Neural cell (in vitro differentiated cells): ENCODE measurements at regions not wholly inside any gene's neighbourhood (a gene's known extent, or its start where the extent isn't known, plus 50 kb on each side); places are given as distances from the start of the nearest gene placed in this dataset.

Experiments used
- H2AFZ ChIP-seq: fragments of 200-600, 300-800 bp; sonication (generic), shearing (Covaris generic); 2 replicates; pipeline ENCODE4 v1.6.0; 2014; ENCODE audit warnings: low read depth, mild to moderate bottlenecking, antibody characterized with exemption, low read length, moderate library complexity
- H3F3A ChIP-seq: fragments of 200-600 bp; shearing (Covaris generic); 2 replicates; pipeline ENCODE4 v1.6.1; 2016; ENCODE audit warnings: mild to moderate bottlenecking, moderate library complexity, mixed read lengths, antibody characterized with exemption, low read length; ENCODE audit not compliant: insufficient read depth, poor library complexity, severe bottlenecking
- H3K27ac ChIP-seq: fragments of 200-600, 300-800 bp; sonication (generic), shearing (Covaris generic); 2 replicates; pipeline ENCODE4 v1.5.1; 2014; ENCODE audit warnings: mild to moderate bottlenecking, low read length, moderate library complexity
- H3K27me3 ChIP-seq: fragments of 300-800, 200-600 bp; sonication (generic), shearing (Covaris generic); 2 replicates; pipeline ENCODE4 v1.6.0; 2014; ENCODE audit warnings: mild to moderate bottlenecking, low read depth, low read length, moderate library complexity; ENCODE audit not compliant: insufficient read depth
- H3K36me3 ChIP-seq: fragments of 300-800, 200-600 bp; sonication (generic), shearing (Covaris generic); 2 replicates; pipeline ENCODE4 v1.5.1; 2014; ENCODE audit warnings: mild to moderate bottlenecking, antibody characterized with exemption, low read length, moderate library complexity; ENCODE audit not compliant: insufficient read depth
- H3K4me2 ChIP-seq: fragments of 300-800, 200-600 bp; sonication (generic), shearing (Covaris generic); 2 replicates; pipeline ENCODE4 v1.6.0; 2014; ENCODE audit warnings: mild to moderate bottlenecking, low read length
- H3K4me3 ChIP-seq: fragments of 300-800, 200-600 bp; sonication (generic), shearing (Covaris generic); 2 replicates; pipeline ENCODE4 v1.5.1; 2014; ENCODE audit warnings: mild to moderate bottlenecking, low read length, moderate library complexity
- H3K79me2 ChIP-seq: fragments of 200-600 bp; shearing (Covaris generic); replicated peaks from 2 replicates; pipeline ENCODE4 v1.6.0; 2014; ENCODE audit warnings: mild to moderate bottlenecking, low read length, moderate library complexity; ENCODE audit not compliant: insufficient read depth
- H3K9ac ChIP-seq: fragments of 300-800, 200-600 bp; sonication (generic), shearing (Covaris generic); 2 replicates; pipeline ENCODE4 v1.6.1; 2016; ENCODE audit warnings: mild to moderate bottlenecking, low read length, mixed read lengths
- H3K9me2 ChIP-seq: fragments of 200-600 bp; shearing (Covaris generic); 2 replicates; pipeline ENCODE4 v1.6.1; 2016; ENCODE audit warnings: mild to moderate bottlenecking, low read length, mixed read lengths; ENCODE audit not compliant: insufficient read depth
- H3K9me3 ChIP-seq: fragments of 200-600, 300-800 bp; sonication (generic), shearing (Covaris generic); 2 replicates; pipeline ENCODE4 v1.6.1; 2016; ENCODE audit warnings: mild to moderate bottlenecking, mixed run types, low read length, moderate library complexity, mixed read lengths
- H4K20me1 ChIP-seq: fragments of 200-600 bp; shearing (Covaris generic); 2 replicates; pipeline ENCODE4 v1.6.1; 2016; ENCODE audit warnings: mild to moderate bottlenecking, mixed run types; ENCODE audit not compliant: insufficient read depth
- EP300 ChIP-seq: fragments of 450-650 bp; conservative IDR thresholded peaks from 2 replicates; pipeline ENCODE4 v1.6.1; 2014; ENCODE audit warnings: antibody characterized with exemption, mild to moderate bottlenecking, moderate library complexity; ENCODE audit not compliant: poor library complexity, severe bottlenecking
- EZH2 ChIP-seq: fragments of 200-600, 300-800 bp; shearing (Covaris generic), sonication (generic); IDR thresholded peaks from 2 replicates; pipeline ENCODE4 v1.6.1; 2014; ENCODE audit warnings: antibody characterized with exemption, low read length, borderline replicate concordance, mild to moderate bottlenecking; ENCODE audit not compliant: insufficient read depth, poor library complexity, severe bottlenecking
- MXI1 ChIP-seq: fragments of 450-650 bp; conservative IDR thresholded peaks from 2 replicates; pipeline ENCODE4 v1.6.1; 2014; ENCODE audit warnings: antibody characterized with exemption, mild to moderate bottlenecking; ENCODE audit not compliant: poor library complexity, severe bottlenecking
- POLR2AphosphoS5 ChIP-seq: IDR thresholded peaks from 2 replicates; pipeline ENCODE4 v1.6.1; 2012
- RAD21 ChIP-seq: fragments of 450-650 bp; conservative IDR thresholded peaks from 2 replicates; pipeline ENCODE4 v1.6.1; 2014; ENCODE audit warnings: antibody characterized with exemption, mild to moderate bottlenecking, moderate library complexity
- SMC3 ChIP-seq: fragments of 450-650 bp; conservative IDR thresholded peaks from 2 replicates; pipeline ENCODE4 v1.6.1; 2014; ENCODE audit warnings: antibody characterized with exemption, mild to moderate bottlenecking, moderate library complexity; ENCODE audit not compliant: poor library complexity
- TAF1 ChIP-seq: IDR thresholded peaks from 2 replicates; pipeline ENCODE4 v1.6.1; 2012; ENCODE audit warnings: low read depth
- TF ChIP-seq, protein P1 (sequence below): IDR thresholded peaks from 2 replicates; pipeline ENCODE4 v1.6.1; 2012; ENCODE audit warnings: borderline replicate concordance
- TF ChIP-seq, protein P2 (sequence below): fragments of 450-650 bp; IDR thresholded peaks from 2 replicates; pipeline ENCODE4 v1.5.1; 2014; ENCODE audit warnings: antibody characterized with exemption, mild to moderate bottlenecking, moderate library complexity; ENCODE audit not compliant: poor library complexity, severe bottlenecking

DNA sequence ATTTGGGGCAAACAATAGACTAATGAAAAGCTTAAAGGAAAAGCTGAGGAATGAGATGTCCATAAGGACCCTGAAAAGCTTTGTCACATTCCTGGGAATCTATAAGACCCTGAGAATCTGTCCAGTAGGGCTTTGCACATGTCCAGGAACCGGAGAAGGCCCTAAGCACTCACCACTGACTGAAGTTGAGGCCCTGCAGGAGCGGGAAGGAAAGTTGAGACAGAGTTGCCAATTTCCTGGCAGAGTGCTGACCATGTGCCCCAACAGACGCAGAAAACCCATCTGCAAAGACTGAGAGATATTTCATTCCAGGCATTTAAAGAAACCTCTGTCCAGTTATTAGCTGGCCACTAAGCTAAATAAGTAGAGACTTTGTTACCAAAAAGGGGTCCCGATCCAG, 890.5 kb downstream of the UQCRFS1 start:
- no peak for TF ChIP-seq EZH2
- TF ChIP-seq, protein P1, sequence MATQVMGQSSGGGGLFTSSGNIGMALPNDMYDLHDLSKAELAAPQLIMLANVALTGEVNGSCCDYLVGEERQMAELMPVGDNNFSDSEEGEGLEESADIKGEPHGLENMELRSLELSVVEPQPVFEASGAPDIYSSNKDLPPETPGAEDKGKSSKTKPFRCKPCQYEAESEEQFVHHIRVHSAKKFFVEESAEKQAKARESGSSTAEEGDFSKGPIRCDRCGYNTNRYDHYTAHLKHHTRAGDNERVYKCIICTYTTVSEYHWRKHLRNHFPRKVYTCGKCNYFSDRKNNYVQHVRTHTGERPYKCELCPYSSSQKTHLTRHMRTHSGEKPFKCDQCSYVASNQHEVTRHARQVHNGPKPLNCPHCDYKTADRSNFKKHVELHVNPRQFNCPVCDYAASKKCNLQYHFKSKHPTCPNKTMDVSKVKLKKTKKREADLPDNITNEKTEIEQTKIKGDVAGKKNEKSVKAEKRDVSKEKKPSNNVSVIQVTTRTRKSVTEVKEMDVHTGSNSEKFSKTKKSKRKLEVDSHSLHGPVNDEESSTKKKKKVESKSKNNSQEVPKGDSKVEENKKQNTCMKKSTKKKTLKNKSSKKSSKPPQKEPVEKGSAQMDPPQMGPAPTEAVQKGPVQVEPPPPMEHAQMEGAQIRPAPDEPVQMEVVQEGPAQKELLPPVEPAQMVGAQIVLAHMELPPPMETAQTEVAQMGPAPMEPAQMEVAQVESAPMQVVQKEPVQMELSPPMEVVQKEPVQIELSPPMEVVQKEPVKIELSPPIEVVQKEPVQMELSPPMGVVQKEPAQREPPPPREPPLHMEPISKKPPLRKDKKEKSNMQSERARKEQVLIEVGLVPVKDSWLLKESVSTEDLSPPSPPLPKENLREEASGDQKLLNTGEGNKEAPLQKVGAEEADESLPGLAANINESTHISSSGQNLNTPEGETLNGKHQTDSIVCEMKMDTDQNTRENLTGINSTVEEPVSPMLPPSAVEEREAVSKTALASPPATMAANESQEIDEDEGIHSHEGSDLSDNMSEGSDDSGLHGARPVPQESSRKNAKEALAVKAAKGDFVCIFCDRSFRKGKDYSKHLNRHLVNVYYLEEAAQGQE = no peak
- TF ChIP-seq EP300 = no peak
- no peak for TF ChIP-seq TAF1
- TF ChIP-seq RAD21 = no peak
- no peak for TF ChIP-seq MXI1
- TF ChIP-seq SMC3 = no peak
- TF ChIP-seq, protein P2, sequence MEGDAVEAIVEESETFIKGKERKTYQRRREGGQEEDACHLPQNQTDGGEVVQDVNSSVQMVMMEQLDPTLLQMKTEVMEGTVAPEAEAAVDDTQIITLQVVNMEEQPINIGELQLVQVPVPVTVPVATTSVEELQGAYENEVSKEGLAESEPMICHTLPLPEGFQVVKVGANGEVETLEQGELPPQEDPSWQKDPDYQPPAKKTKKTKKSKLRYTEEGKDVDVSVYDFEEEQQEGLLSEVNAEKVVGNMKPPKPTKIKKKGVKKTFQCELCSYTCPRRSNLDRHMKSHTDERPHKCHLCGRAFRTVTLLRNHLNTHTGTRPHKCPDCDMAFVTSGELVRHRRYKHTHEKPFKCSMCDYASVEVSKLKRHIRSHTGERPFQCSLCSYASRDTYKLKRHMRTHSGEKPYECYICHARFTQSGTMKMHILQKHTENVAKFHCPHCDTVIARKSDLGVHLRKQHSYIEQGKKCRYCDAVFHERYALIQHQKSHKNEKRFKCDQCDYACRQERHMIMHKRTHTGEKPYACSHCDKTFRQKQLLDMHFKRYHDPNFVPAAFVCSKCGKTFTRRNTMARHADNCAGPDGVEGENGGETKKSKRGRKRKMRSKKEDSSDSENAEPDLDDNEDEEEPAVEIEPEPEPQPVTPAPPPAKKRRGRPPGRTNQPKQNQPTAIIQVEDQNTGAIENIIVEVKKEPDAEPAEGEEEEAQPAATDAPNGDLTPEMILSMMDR = no peak
- Histone ChIP-seq H3K9me3 (no peaks in the 10 kb centered on the region), H3K9me2 (no peaks in the 10 kb centered on the region), H3K4me3 (no peak overlapping the region), H3K36me3 (no peaks in the 10 kb centered on the region), H4K20me1 (no peaks in the 10 kb centered on the region), H3K27ac (no peak overlapping the region), H2AFZ (no peak overlapping the region), H3K9ac (no peak overlapping the region), H3K4me2 (no peak overlapping the region), H3K27me3 (no peaks in the 10 kb centered on the region), H3K79me2 (no peaks in the 10 kb centered on the region), H3F3A (no peaks in the 10 kb centered on the region)

DNA sequence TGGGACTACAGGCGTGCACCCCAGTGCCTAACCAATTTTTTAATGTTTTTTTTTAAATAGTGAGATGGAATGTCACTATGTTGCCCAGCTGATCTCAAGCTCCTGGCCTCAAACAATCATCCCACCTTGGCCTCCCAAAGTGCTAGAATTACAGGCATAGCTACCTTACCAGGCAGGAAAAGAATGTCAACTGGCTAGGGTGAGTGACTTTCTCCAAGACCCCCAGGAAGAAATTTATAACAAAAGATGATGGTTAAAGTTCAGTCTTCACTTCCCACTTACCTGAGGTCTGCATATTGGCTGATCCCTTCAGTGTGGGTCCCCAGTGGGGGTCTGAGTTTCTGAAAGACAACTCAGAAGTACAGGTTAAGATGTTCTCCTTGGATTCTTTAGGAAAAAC, 893.0 kb downstream of the UQCRFS1 start:
- Histone ChIP-seq H3K79me2 (no peaks in the 10 kb centered on the region), H3K4me2 (no peak overlapping the region), H3K27ac (no peak overlapping the region), H3K9ac (no peak overlapping the region), H3F3A (no peaks in the 10 kb centered on the region), H3K27me3 (no peaks in the 10 kb centered on the region), H3K9me2 (no peaks in the 10 kb centered on the region), H3K36me3 (no peaks in the 10 kb centered on the region), H4K20me1 (no peaks in the 10 kb centered on the region), H3K4me3 (no peak overlapping the region), H3K9me3 (no peaks in the 10 kb centered on the region), H2AFZ (no peak overlapping the region)
- TF ChIP-seq, protein P2 = no peak
- TF ChIP-seq SMC3 = no peak
- no peak for TF ChIP-seq EZH2
- TF ChIP-seq, protein P1 = no peak
- no peak for TF ChIP-seq EP300
- TF ChIP-seq RAD21 = no peak
- TF ChIP-seq POLR2AphosphoS5 = no peak
- no peak for TF ChIP-seq MXI1
- no peak for TF ChIP-seq TAF1
